ENCODE measurements at regions not wholly inside any gene's neighbourhood (a gene's known extent, or its start where the extent isn't known, plus 50 kb on each side); places are given as distances from the start of the nearest gene placed in this dataset.
A peak's percentile ranks its signal among the peaks of the same experiment; 100 is the strongest.
"Not testable (repeated sequence)": the region's sequence is repeated elsewhere in the genome, so short reads cannot be mapped to it uniquely, and the experiment has no call there.

GRCh38 chr5:56725711-56726411 is 89.5 kb upstream of the MAP3K1 start:
- H3K4me1 ChIP-seq (ENCODE audit: control insufficient read depth, extremely low read depth, insufficient read depth, low read length), result no peaks in the 10 kb centered on the region
- peak in 1 of 2 donors; percentile 19 for DNase-seq (ENCODE audit: low read depth in 2 of 2)
- TF ChIP-seq, protein P1, sequence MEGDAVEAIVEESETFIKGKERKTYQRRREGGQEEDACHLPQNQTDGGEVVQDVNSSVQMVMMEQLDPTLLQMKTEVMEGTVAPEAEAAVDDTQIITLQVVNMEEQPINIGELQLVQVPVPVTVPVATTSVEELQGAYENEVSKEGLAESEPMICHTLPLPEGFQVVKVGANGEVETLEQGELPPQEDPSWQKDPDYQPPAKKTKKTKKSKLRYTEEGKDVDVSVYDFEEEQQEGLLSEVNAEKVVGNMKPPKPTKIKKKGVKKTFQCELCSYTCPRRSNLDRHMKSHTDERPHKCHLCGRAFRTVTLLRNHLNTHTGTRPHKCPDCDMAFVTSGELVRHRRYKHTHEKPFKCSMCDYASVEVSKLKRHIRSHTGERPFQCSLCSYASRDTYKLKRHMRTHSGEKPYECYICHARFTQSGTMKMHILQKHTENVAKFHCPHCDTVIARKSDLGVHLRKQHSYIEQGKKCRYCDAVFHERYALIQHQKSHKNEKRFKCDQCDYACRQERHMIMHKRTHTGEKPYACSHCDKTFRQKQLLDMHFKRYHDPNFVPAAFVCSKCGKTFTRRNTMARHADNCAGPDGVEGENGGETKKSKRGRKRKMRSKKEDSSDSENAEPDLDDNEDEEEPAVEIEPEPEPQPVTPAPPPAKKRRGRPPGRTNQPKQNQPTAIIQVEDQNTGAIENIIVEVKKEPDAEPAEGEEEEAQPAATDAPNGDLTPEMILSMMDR (conservative IDR thresholded peaks at IDR 0.05 in 1 of 2, IDR thresholded peaks at IDR 0.05 in 1 of 2; ENCODE audit: low read depth in 1 of 2, low read length in 2 of 2), result no peak
- no peak for TF ChIP-seq EZH2 (IDR thresholded peaks at IDR 0.05; ENCODE audit: low read length, missing control alignments)

GRCh38 chr5:56724857-56725256 is 90.5 kb upstream of the MAP3K1 start:
- not testable (repeated sequence) for H3K79me2 ChIP-seq (ENCODE audit: control insufficient read depth, insufficient read depth, low read length); DNase-seq (ENCODE audit: low read depth in 2 of 2); H4K20me1 ChIP-seq (ENCODE audit: control insufficient read depth, extremely low read depth, insufficient read depth, low read length); H3K27ac ChIP-seq (ENCODE audit: insufficient read depth, low read length); H3K4me1 ChIP-seq (ENCODE audit: control insufficient read depth, extremely low read depth, insufficient read depth, low read length); H3K36me3 ChIP-seq (ENCODE audit: control insufficient read depth, insufficient read depth, low read length); H3K4me3 ChIP-seq (replicated peaks in 1 of 4; ENCODE audit: control extremely low read depth in 1 of 4, insufficient read depth in 1 of 4, low read depth in 3 of 4, low read length in 4 of 4); H3K9ac ChIP-seq (ENCODE audit: insufficient read depth, low read length); H3K4me2 ChIP-seq (ENCODE audit: extremely low read depth, insufficient read depth, low read length); H3K9me3 ChIP-seq (ENCODE audit: control insufficient read depth, insufficient read depth, low read depth, low read length); H2AFZ ChIP-seq (ENCODE audit: low read length); H3K27me3 ChIP-seq (ENCODE audit: control insufficient read depth, insufficient read depth, low read length)

More at GRCh38 chr5:56725711-56726411, 89.5 kb upstream of the MAP3K1 start:
- Histone ChIP-seq H3K4me2 (ENCODE audit: extremely low read depth, insufficient read depth, low read length) (no peak overlapping the region), H4K20me1 (ENCODE audit: control insufficient read depth, extremely low read depth, insufficient read depth, low read length) (no peaks in the 10 kb centered on the region), H3K9ac (ENCODE audit: insufficient read depth, low read length) (no peak overlapping the region), H3K27ac (ENCODE audit: insufficient read depth, low read length) (no peak overlapping the region), H3K36me3 (ENCODE audit: control insufficient read depth, insufficient read depth, low read length) (no peaks in the 10 kb centered on the region), H3K9me3 (ENCODE audit: control insufficient read depth, insufficient read depth, low read depth, low read length) (no peaks in the 10 kb centered on the region), H3K27me3 (ENCODE audit: control insufficient read depth, insufficient read depth, low read length) (no peaks in the 10 kb centered on the region), H3K4me3 (replicated peaks in 1 of 4; ENCODE audit: control extremely low read depth in 1 of 4, insufficient read depth in 1 of 4, low read depth in 3 of 4, low read length in 4 of 4) (no peak overlapping the region), H2AFZ (ENCODE audit: low read length) (no peak overlapping the region), H3K79me2 (ENCODE audit: control insufficient read depth, insufficient read depth, low read length) (no peaks in the 10 kb centered on the region)

DNA sequence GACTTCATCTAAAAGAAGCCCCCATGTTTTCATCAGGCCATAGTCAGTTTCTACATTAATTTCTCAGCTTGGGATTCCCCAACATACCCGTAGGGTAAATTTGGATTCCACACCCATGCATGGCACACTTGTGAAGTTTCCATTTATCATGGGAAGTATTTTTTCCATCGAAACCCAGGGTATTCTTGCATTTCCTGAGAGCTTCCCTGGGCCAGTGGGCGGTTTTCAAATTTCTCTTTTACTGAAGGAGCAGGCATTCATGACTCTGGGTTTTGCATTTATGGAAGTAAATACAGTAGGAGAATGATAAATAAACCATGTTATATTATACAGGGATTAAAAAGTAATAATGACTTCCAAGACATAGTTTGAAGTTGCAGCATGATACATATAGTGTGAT is 93.0 kb upstream of the MAP3K1 start:
- no peaks in the 10 kb centered on the region for H4K20me1 ChIP-seq (ENCODE audit: control insufficient read depth, extremely low read depth, insufficient read depth, low read length)

More for the DNA sequence above, 93.0 kb upstream of the MAP3K1 start:
- Histone ChIP-seq H3K27ac (ENCODE audit: insufficient read depth, low read length) (no peak overlapping the region), H3K79me2 (ENCODE audit: control insufficient read depth, insufficient read depth, low read length) (no peaks in the 10 kb centered on the region), H3K27me3 (ENCODE audit: control insufficient read depth, insufficient read depth, low read length) (peaks cover 2% of the 10 kb centered on the region), H2AFZ (ENCODE audit: low read length) (no peak overlapping the region), H3K4me2 (ENCODE audit: extremely low read depth, insufficient read depth, low read length) (no peak overlapping the region), H3K4me3 (replicated peaks in 1 of 4; ENCODE audit: control extremely low read depth in 1 of 4, insufficient read depth in 1 of 4, low read depth in 3 of 4, low read length in 4 of 4) (no peak overlapping the region), H3K36me3 (ENCODE audit: control insufficient read depth, insufficient read depth, low read length) (no peaks in the 10 kb centered on the region), H3K9me3 (ENCODE audit: control insufficient read depth, insufficient read depth, low read depth, low read length) (no peaks in the 10 kb centered on the region), H3K4me1 (ENCODE audit: control insufficient read depth, extremely low read depth, insufficient read depth, low read length) (no peaks in the 10 kb centered on the region), H3K9ac (ENCODE audit: insufficient read depth, low read length) (no peak overlapping the region)
- TF ChIP-seq EZH2 (IDR thresholded peaks at IDR 0.05; ENCODE audit: low read length, missing control alignments), result no peak
- TF ChIP-seq, protein P1 (conservative IDR thresholded peaks at IDR 0.05 in 1 of 2, IDR thresholded peaks at IDR 0.05 in 1 of 2; ENCODE audit: low read depth in 1 of 2, low read length in 2 of 2), result no peak
- DNase-seq (ENCODE audit: low read depth in 2 of 2), result no peak

Measured in fibroblast of lung (primary cell).